ENCODE measurements at regions not wholly inside any gene's neighbourhood (a gene's known extent, or its start where the extent isn't known, plus 50 kb on each side); places are given as distances from the start of the nearest gene placed in this dataset.

DNA sequence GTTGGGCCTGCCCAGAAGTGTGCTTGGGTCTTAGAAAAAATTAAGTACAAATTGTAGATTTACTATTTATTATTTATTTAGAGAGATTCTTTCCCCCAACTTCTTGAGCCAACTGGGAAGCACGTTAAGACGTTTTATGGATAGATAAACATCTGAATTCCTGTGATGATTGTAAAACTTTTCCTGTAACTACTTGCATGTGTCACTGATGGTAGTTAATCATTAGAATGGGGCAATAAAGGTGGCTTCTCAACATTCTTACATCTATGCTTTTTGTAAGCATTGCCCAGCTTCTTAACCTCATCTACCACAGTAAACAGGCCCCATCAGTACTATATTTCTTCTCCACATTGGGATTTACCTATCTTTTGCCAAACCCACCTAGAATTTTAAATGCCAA, 559.8 kb downstream of the LMO4 start (continued):
- TF ChIP-seq, protein P1, sequence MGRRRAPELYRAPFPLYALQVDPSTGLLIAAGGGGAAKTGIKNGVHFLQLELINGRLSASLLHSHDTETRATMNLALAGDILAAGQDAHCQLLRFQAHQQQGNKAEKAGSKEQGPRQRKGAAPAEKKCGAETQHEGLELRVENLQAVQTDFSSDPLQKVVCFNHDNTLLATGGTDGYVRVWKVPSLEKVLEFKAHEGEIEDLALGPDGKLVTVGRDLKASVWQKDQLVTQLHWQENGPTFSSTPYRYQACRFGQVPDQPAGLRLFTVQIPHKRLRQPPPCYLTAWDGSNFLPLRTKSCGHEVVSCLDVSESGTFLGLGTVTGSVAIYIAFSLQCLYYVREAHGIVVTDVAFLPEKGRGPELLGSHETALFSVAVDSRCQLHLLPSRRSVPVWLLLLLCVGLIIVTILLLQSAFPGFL (CRISPR knock-in tag; IDR thresholded peaks at IDR 0.05; ENCODE audit: borderline replicate concordance): no peak
- TF ChIP-seq TEAD1 (CRISPR knock-in tag; IDR thresholded peaks at IDR 0.05) (no peak), ZNF416 (CRISPR knock-in tag; IDR thresholded peaks at IDR 0.05) (no peak), SP1 (CRISPR knock-in tag; conservative IDR thresholded peaks at IDR 0.05) (no peak), TCF7 (CRISPR knock-in tag; IDR thresholded peaks at IDR 0.05; ENCODE audit: low read depth) (no peak), ZNF263 (CRISPR knock-in tag; IDR thresholded peaks at IDR 0.05; ENCODE audit: low read depth) (no peak), NFATC4 (CRISPR knock-in tag; IDR thresholded peaks at IDR 0.05) (no peak), FOXJ3 (CRISPR knock-in tag; IDR thresholded peaks at IDR 0.05; ENCODE audit: borderline replicate concordance) (no peak)
- TF ChIP-seq, protein P2, sequence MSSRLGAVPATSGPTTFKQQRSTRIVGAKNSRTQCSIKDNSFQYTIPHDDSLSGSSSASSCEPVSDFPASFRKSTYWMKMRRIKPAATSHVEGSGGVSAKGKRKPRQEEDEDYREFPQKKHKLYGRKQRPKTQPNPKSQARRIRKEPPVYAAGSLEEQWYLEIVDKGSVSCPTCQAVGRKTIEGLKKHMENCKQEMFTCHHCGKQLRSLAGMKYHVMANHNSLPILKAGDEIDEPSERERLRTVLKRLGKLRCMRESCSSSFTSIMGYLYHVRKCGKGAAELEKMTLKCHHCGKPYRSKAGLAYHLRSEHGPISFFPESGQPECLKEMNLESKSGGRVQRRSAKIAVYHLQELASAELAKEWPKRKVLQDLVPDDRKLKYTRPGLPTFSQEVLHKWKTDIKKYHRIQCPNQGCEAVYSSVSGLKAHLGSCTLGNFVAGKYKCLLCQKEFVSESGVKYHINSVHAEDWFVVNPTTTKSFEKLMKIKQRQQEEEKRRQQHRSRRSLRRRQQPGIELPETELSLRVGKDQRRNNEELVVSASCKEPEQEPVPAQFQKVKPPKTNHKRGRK (CRISPR knock-in tag; IDR thresholded peaks at IDR 0.05; ENCODE audit: borderline replicate concordance): no peak
- TF ChIP-seq, protein P3, sequence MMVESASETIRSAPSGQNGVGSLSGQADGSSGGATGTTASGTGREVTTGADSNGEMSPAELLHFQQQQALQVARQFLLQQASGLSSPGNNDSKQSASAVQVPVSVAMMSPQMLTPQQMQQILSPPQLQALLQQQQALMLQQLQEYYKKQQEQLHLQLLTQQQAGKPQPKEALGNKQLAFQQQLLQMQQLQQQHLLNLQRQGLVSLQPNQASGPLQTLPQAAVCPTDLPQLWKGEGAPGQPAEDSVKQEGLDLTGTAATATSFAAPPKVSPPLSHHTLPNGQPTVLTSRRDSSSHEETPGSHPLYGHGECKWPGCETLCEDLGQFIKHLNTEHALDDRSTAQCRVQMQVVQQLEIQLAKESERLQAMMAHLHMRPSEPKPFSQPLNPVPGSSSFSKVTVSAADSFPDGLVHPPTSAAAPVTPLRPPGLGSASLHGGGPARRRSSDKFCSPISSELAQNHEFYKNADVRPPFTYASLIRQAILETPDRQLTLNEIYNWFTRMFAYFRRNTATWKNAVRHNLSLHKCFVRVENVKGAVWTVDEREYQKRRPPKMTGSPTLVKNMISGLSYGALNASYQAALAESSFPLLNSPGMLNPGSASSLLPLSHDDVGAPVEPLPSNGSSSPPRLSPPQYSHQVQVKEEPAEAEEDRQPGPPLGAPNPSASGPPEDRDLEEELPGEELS (CRISPR knock-in tag; IDR thresholded peaks at IDR 0.05): no peak
- TF ChIP-seq, protein P4, sequence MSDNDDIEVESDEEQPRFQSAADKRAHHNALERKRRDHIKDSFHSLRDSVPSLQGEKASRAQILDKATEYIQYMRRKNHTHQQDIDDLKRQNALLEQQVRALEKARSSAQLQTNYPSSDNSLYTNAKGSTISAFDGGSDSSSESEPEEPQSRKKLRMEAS (CRISPR knock-in tag; IDR thresholded peaks at IDR 0.05): no peak
- TF ChIP-seq, protein P5, sequence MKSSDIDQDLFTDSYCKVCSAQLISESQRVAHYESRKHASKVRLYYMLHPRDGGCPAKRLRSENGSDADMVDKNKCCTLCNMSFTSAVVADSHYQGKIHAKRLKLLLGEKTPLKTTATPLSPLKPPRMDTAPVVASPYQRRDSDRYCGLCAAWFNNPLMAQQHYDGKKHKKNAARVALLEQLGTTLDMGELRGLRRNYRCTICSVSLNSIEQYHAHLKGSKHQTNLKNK (CRISPR knock-in tag; IDR thresholded peaks at IDR 0.05): no peak

DNA sequence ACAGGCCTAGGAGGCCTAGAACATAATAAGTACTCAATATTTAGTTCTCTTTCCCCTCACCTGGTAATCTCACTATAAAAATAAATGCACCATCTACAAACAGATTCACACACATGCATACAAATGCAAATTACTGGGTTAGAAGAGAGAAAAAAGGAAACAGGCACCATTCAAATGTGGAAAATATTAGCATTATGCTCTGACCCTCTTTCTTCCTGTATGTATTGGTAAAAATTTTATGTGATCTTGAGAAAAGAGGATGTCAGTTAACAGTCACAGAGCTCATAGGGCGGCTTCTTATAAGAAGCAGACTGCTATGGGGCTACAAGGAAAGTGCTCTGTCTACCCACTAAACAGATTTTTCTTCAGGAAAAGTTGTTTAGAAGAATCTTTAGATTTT, 565.4 kb downstream of the LMO4 start:
- Mint-ChIP-seq H3K9me3 (no peaks in the 10 kb centered on the region), H3K27me3 (ENCODE audit: low read depth) (no peaks in the 10 kb centered on the region), H3K4me1 (peaks cover 13% of the 10 kb centered on the region), H3K27ac (no peak overlapping the region), H3K4me3 (no peak overlapping the region), H3K36me3 (peaks cover 4% of the 10 kb centered on the region; the same call in 1 of the 2 replicates)
- POLR2A ChIA-PET: no interaction called here
- CTCF ChIA-PET: no interaction called here
- DNase-seq (ENCODE audit: low spot score) (no peak), ATAC-seq (no peak)
- TF ChIP-seq, protein P6, sequence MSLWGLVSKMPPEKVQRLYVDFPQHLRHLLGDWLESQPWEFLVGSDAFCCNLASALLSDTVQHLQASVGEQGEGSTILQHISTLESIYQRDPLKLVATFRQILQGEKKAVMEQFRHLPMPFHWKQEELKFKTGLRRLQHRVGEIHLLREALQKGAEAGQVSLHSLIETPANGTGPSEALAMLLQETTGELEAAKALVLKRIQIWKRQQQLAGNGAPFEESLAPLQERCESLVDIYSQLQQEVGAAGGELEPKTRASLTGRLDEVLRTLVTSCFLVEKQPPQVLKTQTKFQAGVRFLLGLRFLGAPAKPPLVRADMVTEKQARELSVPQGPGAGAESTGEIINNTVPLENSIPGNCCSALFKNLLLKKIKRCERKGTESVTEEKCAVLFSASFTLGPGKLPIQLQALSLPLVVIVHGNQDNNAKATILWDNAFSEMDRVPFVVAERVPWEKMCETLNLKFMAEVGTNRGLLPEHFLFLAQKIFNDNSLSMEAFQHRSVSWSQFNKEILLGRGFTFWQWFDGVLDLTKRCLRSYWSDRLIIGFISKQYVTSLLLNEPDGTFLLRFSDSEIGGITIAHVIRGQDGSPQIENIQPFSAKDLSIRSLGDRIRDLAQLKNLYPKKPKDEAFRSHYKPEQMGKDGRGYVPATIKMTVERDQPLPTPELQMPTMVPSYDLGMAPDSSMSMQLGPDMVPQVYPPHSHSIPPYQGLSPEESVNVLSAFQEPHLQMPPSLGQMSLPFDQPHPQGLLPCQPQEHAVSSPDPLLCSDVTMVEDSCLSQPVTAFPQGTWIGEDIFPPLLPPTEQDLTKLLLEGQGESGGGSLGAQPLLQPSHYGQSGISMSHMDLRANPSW (CRISPR knock-in tag; conservative IDR thresholded peaks at IDR 0.05; ENCODE audit: low read depth): no peak
- TF ChIP-seq, protein P4 (CRISPR knock-in tag; IDR thresholded peaks at IDR 0.05): no peak
- TF ChIP-seq GRHL2 (CRISPR knock-in tag; IDR thresholded peaks at IDR 0.05; ENCODE audit: insufficient replicate concordance, severe bottlenecking) (no peak), ZNF219 (CRISPR knock-in tag; IDR thresholded peaks at IDR 0.05; ENCODE audit: borderline replicate concordance) (no peak)
- TF ChIP-seq, protein P7, sequence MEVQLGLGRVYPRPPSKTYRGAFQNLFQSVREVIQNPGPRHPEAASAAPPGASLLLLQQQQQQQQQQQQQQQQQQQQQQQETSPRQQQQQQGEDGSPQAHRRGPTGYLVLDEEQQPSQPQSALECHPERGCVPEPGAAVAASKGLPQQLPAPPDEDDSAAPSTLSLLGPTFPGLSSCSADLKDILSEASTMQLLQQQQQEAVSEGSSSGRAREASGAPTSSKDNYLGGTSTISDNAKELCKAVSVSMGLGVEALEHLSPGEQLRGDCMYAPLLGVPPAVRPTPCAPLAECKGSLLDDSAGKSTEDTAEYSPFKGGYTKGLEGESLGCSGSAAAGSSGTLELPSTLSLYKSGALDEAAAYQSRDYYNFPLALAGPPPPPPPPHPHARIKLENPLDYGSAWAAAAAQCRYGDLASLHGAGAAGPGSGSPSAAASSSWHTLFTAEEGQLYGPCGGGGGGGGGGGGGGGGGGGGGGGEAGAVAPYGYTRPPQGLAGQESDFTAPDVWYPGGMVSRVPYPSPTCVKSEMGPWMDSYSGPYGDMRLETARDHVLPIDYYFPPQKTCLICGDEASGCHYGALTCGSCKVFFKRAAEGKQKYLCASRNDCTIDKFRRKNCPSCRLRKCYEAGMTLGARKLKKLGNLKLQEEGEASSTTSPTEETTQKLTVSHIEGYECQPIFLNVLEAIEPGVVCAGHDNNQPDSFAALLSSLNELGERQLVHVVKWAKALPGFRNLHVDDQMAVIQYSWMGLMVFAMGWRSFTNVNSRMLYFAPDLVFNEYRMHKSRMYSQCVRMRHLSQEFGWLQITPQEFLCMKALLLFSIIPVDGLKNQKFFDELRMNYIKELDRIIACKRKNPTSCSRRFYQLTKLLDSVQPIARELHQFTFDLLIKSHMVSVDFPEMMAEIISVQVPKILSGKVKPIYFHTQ (CRISPR knock-in tag; IDR thresholded peaks at IDR 0.05): no peak
- TF ChIP-seq, protein P8, sequence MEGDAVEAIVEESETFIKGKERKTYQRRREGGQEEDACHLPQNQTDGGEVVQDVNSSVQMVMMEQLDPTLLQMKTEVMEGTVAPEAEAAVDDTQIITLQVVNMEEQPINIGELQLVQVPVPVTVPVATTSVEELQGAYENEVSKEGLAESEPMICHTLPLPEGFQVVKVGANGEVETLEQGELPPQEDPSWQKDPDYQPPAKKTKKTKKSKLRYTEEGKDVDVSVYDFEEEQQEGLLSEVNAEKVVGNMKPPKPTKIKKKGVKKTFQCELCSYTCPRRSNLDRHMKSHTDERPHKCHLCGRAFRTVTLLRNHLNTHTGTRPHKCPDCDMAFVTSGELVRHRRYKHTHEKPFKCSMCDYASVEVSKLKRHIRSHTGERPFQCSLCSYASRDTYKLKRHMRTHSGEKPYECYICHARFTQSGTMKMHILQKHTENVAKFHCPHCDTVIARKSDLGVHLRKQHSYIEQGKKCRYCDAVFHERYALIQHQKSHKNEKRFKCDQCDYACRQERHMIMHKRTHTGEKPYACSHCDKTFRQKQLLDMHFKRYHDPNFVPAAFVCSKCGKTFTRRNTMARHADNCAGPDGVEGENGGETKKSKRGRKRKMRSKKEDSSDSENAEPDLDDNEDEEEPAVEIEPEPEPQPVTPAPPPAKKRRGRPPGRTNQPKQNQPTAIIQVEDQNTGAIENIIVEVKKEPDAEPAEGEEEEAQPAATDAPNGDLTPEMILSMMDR (IDR thresholded peaks at IDR 0.05): no peak
